ENCODE measurements at regions not wholly inside any gene's neighbourhood (a gene's known extent, or its start where the extent isn't known, plus 50 kb on each side); places are given as distances from the start of the nearest gene placed in this dataset.

- no peak for TF ChIP-seq CTCF (IDR thresholded peaks at IDR 0.05)
- TF ChIP-seq POLR2A (IDR thresholded peaks at IDR 0.05) = no peak
Measured at GRCh38 chr6:71410164-71410566, 121.6 kb downstream of the OGFRL1 start.

Measured in thyroid gland (tissue), 4 donors.